CD4-positive, alpha-beta T cell treated with Interleukin-1 beta for 1 hour (primary cell): ENCODE measurements at regions not wholly inside any gene's neighbourhood (a gene's known extent, or its start where the extent isn't known, plus 50 kb on each side); places are given as distances from the start of the nearest gene placed in this dataset.
A peak's percentile ranks its signal among the peaks of the same experiment; 100 is the strongest.
"Not testable (repeated sequence)": the region's sequence is repeated elsewhere in the genome, so short reads cannot be mapped to it uniquely, and the experiment has no call there.

Experiments used
- DNase-seq, 2 donors: peaks; one replicate each; pipeline ENCODE4 v3.0.0-alpha.2; 2020 to 2022

DNA sequence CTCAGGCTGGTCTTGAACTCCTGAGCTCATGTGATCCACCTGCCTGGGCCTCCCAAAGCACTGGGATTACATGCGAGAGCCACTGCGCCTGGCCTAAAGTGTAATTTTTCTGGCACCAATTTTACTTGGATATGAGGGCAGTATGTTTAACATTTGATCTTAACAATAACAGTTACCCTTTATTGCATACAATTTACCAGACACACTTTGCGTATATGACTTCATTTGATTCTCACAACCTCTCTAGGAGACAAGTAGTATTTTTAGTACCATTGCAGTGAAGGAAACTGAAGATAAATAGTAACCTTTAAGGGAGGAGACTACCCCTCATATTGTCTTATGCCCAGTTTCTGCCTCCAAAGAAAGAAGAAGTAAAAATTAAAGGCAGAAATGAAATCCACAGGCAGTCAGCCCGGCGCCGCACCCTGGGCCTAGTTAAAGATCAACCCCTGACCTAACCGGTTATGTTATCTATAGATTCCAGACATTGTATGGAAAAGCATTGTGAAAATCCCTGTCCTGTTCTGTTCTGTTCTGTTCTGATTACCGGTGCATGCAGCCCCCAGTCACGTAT, 54.0 kb downstream of the CYP26A1 start:
- DNase-seq: not testable (repeated sequence)

DNA sequence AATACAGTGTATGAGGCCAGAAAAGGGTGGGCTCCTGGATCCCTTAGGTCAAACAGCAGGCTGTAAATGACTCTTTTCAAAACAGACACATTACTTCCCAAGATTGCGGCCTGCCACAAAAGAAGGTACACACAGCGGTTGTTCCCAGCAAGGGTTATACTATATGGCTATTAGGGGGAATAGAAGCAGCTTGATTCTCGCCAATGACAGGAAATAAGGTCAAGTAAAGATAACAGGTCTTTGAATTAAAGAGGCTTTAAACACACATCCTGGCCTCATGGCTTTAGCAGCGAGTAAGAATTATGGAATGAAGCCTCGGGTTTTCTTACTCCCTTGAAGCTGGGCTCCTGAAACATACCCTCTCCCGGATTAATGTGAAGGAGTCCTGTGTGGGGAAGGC, 58.3 kb downstream of the CYP26A1 start:
- no peak for DNase-seq

DNA sequence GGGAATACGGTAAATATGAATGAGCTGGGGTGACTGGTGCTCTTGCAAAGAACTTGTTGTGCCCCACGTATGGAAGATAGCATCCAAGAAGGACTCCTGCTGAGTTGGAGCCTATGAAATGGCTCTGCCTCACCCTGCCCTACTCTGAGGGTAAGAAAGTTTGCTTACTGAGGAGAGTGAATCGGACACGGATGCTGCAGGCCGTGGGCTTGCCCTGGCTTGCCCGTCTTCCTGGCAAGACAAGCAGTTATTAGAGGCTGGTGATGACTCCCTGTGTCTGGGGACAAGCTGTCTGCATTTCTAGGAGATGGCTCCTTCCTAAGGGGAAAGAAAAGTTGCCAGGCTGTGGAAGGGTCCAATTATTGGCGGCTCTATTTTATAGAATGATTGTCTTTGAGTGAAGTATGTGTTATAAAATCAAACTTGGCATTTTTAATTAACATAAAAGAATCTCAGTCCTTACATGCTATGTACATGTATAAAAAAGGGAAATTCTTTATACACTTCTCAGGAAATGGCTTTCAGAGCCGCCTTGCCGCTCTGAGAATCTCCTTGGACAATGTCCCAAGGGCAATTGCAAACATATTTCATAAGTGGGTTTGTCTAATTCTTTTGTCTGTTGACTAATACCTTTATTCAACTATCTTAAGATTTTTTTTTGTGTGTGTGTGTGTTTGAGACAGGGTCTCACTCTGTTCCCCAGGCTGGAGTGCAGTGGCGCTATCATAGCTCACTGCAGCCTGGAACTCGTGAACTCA, 64.6 kb downstream of the CYP26A1 start:
- no peak for DNase-seq

- no peak for DNase-seq
These were observed 65.5 kb downstream of the CYP26A1 start for GRCh38 chr10:93139059-93139655.

DNA sequence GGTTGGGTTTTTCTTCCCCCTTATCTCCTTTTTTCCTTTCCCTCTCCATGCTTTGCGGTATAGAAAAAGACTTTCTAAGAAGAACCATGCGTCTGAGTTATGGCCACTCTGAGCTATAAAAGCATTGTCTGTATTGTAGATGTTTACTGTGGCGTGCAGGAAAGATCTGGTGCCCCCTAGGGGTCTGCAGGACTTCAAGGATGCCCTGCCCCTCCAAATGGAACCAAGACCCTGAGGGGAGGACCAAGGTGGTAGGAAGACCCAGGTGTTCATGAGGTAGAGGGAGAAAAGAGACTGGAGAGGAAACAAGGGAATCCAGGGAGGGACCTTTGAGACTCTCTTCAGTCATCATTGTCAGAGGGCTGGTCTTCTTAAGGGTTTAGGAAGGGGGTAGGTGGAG, 68.8 kb downstream of the CYP26A1 start:
- no peak for DNase-seq

DNA sequence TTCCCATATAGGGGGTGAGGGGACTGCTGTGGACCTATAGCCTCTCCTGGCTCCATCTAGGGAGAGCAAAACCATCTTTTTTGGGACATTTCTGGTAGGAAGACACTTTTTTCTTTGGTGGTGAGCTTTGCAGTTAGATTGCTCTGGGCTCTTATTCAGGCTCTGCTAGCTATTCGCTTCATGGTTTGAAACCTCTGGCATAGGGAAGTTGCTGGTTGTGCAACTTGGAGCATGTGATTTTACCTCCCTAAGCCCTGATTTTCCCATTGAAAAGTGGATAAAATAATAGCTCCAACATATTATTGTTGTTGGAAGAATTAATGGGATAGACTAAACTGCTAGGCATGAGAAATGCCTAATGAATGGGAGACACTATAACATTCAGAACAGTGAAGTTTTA, 69.6 kb downstream of the CYP26A1 start:
- no peak for DNase-seq

- no peak for DNase-seq
These were observed 72.6 kb downstream of the CYP26A1 start for GRCh38 chr10:93146336-93146735.

DNA sequence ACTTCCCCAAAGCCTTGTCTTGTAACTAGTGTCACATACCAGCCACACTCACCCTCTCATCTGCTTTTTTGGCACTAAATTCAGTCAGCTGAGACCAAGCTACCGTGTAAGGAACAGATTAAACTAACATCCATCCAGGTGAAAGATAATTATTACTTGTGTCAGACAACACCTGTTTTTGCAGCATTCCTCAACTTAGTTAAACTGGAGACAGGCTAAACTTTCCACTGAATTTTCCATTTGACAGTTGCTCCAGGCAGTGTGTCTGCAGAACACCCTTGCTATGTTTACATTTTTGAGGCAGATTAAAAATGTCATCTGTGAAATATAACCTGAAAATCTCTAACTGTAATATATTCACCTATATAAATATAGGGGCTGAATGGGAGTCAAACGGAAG, 73.6 kb downstream of the CYP26A1 start:
- no peak for DNase-seq

- no peak for DNase-seq
These were observed 74.8 kb downstream of the CYP26A1 start for GRCh38 chr10:93148476-93148875.

GRCh38 chr10:93149761-93150160, 76.1 kb downstream of the CYP26A1 start:
- DNase-seq: no peak

DNA sequence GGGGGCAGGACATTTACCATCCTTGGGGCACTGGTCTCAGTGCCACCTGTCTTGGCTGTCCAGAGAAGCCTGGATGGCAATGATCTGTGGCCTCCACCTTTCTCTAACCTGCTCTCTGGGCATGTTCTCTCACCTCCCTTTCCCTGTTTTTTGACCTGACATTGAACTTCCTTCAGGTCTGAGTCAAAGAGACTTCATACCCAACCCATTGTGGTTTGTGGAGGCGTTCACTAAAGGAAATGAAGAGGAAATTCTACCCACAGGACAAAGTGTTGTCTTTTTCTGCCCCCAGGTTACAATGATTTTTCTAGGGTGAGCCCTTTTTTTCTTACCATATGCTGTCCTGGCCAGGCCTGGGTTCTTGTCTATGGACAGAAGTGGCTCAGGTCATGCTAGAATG, 76.6 kb downstream of the CYP26A1 start:
- no peak for DNase-seq

DNA sequence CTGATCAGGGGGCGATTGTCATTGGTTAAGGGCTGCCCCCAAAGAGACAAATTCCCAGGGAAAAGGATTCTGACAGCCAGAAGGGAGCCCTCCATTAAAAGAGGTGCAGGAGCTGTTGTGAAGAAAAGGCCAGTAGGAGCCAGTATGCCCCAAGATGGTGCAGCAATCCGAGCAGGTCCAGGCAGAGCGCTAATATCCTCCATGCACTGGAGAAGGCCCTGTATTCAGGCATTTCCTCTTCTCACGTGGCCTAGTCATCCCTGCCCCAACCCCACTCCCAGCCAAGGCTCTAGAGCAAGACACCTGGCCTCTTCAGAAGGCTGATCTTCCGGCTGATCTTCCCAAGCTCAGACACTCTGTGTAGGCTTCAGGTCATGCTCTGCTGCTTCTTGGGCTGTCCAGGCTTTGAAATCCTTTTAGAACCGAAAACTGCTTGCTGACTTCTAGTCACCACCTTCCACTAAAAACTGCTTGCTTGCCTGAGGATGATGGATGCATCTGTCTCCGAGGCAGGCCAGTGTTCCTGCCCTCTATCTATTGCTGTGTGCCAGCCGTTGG, 77.4 kb downstream of the CYP26A1 start:
- no peak for DNase-seq

DNA sequence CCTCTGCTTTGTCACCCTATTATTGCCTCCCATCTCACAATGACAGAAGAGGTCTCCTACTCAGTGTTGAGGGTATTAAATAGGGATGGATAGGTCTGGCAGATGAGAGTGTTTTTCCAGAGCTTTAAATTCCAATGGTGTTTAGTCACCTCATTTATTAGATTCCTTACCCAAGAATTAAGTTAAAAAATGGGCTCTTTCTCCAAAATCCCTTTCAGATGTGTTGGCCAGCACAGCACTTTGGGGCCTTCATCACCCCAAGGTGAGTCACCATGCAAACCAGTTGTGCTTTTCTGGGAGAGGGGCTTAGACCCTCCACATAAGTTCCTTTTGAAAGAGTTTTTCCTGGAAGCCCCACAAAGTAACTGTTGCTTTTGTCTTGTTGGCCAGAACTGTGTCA, 78.4 kb downstream of the CYP26A1 start:
- DNase-seq: no peak

DNA sequence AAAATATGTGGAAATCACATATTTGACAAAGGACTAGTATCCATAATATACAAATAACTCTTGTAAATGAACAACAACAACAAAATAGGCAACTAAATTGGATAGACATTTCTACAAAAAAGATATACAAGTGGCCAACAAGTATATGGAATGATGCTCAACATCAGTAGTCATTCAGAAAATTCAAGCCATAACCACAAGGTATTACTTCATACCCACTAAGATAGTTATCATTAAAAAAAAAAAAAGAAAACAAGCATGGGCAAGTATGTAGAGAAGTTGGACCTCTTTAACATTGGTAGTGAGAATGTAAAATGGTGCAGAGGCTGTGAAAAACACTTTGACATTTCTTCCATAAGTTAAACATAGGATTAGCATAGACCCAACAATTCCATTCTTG, 80.8 kb downstream of the CYP26A1 start:
- no peak for DNase-seq

DNA sequence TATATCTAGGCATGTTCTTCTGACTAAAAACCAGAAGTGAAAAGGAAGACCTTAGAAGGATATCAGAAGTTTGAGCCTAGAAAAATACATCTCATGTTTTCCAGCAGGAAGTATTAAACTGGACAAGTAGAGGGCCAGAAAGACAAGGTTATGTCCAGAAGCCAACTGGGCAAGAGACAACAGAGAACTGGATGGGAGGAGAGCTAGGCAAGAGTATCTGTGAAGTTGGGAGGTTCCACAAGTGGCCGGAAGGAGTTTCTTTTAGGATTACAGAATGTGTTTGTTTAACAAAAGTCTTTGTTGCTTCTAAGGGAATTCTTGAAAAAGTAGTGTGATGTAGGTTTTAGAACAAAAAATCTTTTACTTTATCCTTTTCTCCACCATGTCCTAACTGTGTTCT, 86.4 kb downstream of the CYP26A1 start:
- no peak for DNase-seq

GRCh38 chr10:93160829-93161228, 87.1 kb downstream of the CYP26A1 start:
- peak in 1 of 2 donors; percentile 35 for DNase-seq

DNA sequence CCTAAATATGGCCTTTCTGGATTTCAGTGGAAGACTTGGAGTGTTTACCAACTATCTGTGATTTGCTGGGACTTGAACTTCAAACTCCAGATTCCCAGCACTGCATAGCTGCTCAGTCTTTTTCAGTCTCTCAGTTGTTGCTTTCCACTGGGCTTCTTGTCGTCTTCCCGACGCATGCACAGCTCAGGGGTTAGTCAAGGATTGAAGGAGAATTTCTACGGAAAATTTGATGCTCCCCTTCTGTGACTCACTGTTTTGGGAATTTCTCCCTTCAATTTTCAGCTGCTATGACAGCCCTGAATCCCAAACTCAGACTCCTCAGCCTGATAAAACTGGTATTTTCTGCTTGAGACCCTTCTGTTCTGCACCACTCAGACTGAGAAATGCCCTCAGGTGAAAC, 91.7 kb downstream of the CYP26A1 start:
- DNase-seq: no peak

DNA sequence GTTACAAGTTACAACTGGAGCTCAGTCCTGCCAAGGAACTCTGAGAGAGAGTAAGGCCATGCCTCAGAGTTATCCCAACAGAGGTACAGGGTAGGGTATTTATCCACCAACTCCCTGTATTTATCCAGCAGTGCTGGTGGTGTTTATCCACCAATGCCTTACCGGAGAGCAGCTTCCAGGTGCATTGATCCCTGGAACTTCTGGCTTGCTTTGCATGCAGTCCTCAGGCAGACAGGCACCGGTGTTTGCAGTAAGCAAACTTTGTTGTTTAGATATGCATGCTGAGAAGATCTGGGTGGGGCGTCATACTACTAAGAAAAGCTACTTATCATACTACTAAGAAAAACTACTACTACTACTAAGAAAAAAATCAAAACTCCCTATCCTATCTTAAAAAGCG, 92.4 kb downstream of the CYP26A1 start:
- no peak for DNase-seq

GRCh38 chr10:93171837-93172236, 98.1 kb downstream of the CYP26A1 start:
- DNase-seq: no peak

- DNase-seq: no peak
These were observed 100.5 kb downstream of the CYP26A1 start for GRCh38 chr10:93173967-93174845.

GRCh38 chr10:93175490-93175889, 101.8 kb downstream of the CYP26A1 start:
- DNase-seq: no peak

GRCh38 chr10:93177511-93177910, 103.8 kb downstream of the CYP26A1 start:
- DNase-seq: no peak

- DNase-seq: no peak
These were observed 104.5 kb downstream of the CYP26A1 start for GRCh38 chr10:93178226-93178625.
